ENCODE measurements at regions not wholly inside any gene's neighbourhood (a gene's known extent, or its start where the extent isn't known, plus 50 kb on each side); places are given as distances from the start of the nearest gene placed in this dataset.
"Not testable (repeated sequence)": the region's sequence is repeated elsewhere in the genome, so short reads cannot be mapped to it uniquely, and the experiment has no call there.

DNA sequence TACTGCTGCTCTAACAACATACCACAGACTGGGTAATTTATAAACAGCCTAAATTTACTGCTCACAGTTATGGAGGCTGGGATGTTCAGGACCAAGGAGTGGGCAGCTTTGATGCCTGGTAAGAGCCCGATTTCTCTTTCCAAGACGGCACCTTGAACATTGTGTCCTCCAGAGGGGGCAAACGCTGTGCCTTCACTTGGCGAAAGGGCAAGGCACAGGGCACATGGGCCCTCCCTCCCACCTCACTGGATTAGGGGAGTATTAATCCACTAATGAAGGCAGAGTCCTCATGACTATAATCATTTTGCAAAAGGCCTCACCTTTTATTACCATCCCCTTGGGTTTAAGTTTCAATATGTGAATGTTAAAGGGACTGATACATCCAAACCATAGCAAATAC lies 397.7 kb downstream of the TMEM38B start:
- ChIA-PET POLR2A (no interaction called here), CTCF (no interaction called here)
- no peak for TF ChIP-seq CTCF (IDR thresholded peaks at IDR 0.05; ENCODE audit: insufficient read depth, low read length, missing control alignments)
- H3K4me3 ChIP-seq (ENCODE audit: low read depth, low read length): no peak overlapping the region
- DNase-seq (ENCODE audit: low read depth, low spot score): no peak

GRCh38 chr9:106102821-106103220 lies 408.5 kb downstream of the TMEM38B start:
- CTCF ChIA-PET: no interaction called here
- no peak for TF ChIP-seq CTCF (IDR thresholded peaks at IDR 0.05; ENCODE audit: insufficient read depth, low read length, missing control alignments)
- DNase-seq (ENCODE audit: low read depth, low spot score): no peak
- H3K4me3 ChIP-seq (ENCODE audit: low read depth, low read length): no peak overlapping the region
- POLR2A ChIA-PET: no interaction called here

DNA sequence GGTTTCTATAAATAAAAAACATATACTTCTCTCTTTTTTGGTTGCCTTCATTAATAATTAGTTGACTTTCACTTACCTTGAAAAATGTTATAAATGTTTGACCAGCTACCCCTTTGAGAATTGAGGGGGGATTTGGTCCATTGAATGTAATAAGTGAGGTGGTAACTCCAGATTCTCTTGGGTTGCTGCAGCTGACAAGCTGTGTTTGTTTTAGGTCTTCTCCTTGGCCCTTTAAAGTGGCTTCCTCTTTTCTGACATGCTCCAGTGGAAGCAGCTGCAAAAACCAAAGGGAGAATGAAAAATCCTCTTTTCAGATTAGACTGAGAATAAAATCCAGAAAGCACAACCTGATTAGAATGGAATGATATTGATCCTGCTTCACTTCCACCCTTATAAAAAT lies 410.5 kb downstream of the TMEM38B start:
- H3K4me3 ChIP-seq (ENCODE audit: low read depth, low read length): no peak overlapping the region
- TF ChIP-seq CTCF (IDR thresholded peaks at IDR 0.05; ENCODE audit: insufficient read depth, low read length, missing control alignments): no peak
- POLR2A ChIA-PET: no interaction called here
- CTCF ChIA-PET: no interaction called here
- DNase-seq (ENCODE audit: low read depth, low spot score): no peak

- H3K4me3 ChIP-seq (ENCODE audit: low read depth, low read length): no peak overlapping the region
- no peak for TF ChIP-seq CTCF (IDR thresholded peaks at IDR 0.05; ENCODE audit: insufficient read depth, low read length, missing control alignments)
- DNase-seq (ENCODE audit: low read depth, low spot score): no peak
- ChIA-PET CTCF (no interaction called here), POLR2A (no interaction called here)
Measured at GRCh38 chr9:106106396-106106795, 412.1 kb downstream of the TMEM38B start.

GRCh38 chr9:106107716-106108115 lies 413.4 kb downstream of the TMEM38B start:
- no peak for TF ChIP-seq CTCF (IDR thresholded peaks at IDR 0.05; ENCODE audit: insufficient read depth, low read length, missing control alignments)
- H3K4me3 ChIP-seq (ENCODE audit: low read depth, low read length): no peak overlapping the region
- DNase-seq (ENCODE audit: low read depth, low spot score): no peak
- CTCF ChIA-PET: no interaction called here
- POLR2A ChIA-PET: no interaction called here

- CTCF ChIA-PET; POLR2A ChIA-PET; H3K4me3 ChIP-seq (ENCODE audit: low read depth, low read length); DNase-seq (ENCODE audit: low read depth, low spot score): not testable (repeated sequence)
Measured at GRCh38 chr9:106109706-106110105, 415.4 kb downstream of the TMEM38B start.

DNA sequence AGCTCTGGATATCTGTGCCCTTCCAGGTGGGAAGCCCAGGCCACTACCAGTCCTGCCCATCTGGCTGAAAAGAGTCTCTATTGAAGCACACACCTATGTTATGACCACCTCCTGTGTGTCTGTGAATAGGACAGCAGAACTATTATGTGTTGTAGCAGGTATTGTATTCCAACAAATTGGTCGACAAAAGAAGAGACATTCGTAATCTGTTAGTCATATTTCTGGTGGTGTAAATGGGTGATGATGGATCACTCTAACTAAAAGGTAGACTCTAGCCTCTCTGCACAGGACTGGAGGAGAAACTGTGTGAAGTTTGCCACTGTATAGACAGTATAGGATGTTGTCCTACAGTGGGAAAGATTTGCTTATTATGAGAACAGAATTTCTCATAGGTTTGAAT lies 416.1 kb downstream of the TMEM38B start:
- ChIA-PET POLR2A (no interaction called here), CTCF (no interaction called here)
- no peak overlapping the region for H3K4me3 ChIP-seq (ENCODE audit: low read depth, low read length)
- no peak for DNase-seq (ENCODE audit: low read depth, low spot score)
- TF ChIP-seq CTCF (IDR thresholded peaks at IDR 0.05; ENCODE audit: insufficient read depth, low read length, missing control alignments): no peak
